IMR-90 (cell line): ENCODE measurements at regions not wholly inside any gene's neighbourhood (a gene's known extent, or its start where the extent isn't known, plus 50 kb on each side); places are given as distances from the start of the nearest gene placed in this dataset.

Experiments
- ATAC-seq: fragments of 200-7000 bp; cut with Tn5 transposase; 2 replicates; pipeline ENCODE4 v1.9.1; 2020; ENCODE audit warnings: low read depth, mild to moderate bottlenecking, moderate library complexity
- BruUV-seq: library from RNA; stranded (reverse); fragments of 400-500 nt; replicated peaks from 2 replicates; lab custom pipeline; 2021; lab: Mats Ljungman, UMichigan
- CTCF ChIA-PET: fragments of 300-600 bp; formaldehyde crosslinking; extraction: SDS; loops from one replicate; lab custom pipeline; 2021; ENCODE audit warnings: antibody characterized with exemption; lab: Yijun Ruan, JAX
- POLR2A ChIA-PET: fragments of 300-600 bp; sonication (Branson Sonifier 250); formaldehyde crosslinking; loops from one replicate; lab custom pipeline; 2022; ENCODE audit warnings: antibody characterized with exemption; ENCODE audit not compliant: unreplicated experiment; lab: Charles Lee
- DNase-seq: peaks from one replicate; pipeline ENCODE4 v3.0.0; 2013
- H2AFZ ChIP-seq: replicated peaks from 2 replicates; pipeline ENCODE3; 2013; ENCODE audit warnings: low read length, mild to moderate bottlenecking; ENCODE audit not compliant: poor library complexity
- H2AK5ac ChIP-seq: 2 replicates; pipeline ENCODE4 v1.6.1; 2013; ENCODE audit warnings: low read depth, low read length, inconsistent platforms
- H2AK9ac ChIP-seq: replicated peaks from 2 replicates; pipeline ENCODE3; 2013; ENCODE audit warnings: mild to moderate bottlenecking, low read depth, low read length, moderate library complexity; ENCODE audit not compliant: poor library complexity
- H2BK120ac ChIP-seq: 2 replicates; pipeline ENCODE4 v1.6.1; 2013; ENCODE audit warnings: low read depth, low read length, inconsistent platforms
- H2BK15ac ChIP-seq: 3 replicates; pipeline ENCODE4 v1.6.1; 2013; ENCODE audit warnings: low read depth, low read length, inconsistent platforms
- H2BK20ac ChIP-seq: 2 replicates; pipeline ENCODE4 v1.6.1; 2013; ENCODE audit warnings: low read depth, mild to moderate bottlenecking, inconsistent platforms, low read length, moderate library complexity
- H2BK5ac ChIP-seq: 2 replicates; pipeline ENCODE4 v1.6.1; 2013; ENCODE audit warnings: mild to moderate bottlenecking, low read depth, low read length, inconsistent platforms; ENCODE audit not compliant: poor library complexity, severe bottlenecking
- H3K14ac ChIP-seq: replicated peaks from 2 replicates; pipeline ENCODE4 v1.6.1; 2013; ENCODE audit warnings: low read depth, low read length, inconsistent platforms
- H3K18ac ChIP-seq: 2 replicates; pipeline ENCODE4 v1.6.1; 2013; ENCODE audit warnings: low read depth, low read length, control low read depth
- H3K23ac ChIP-seq: 2 replicates; pipeline ENCODE4 v1.6.1; 2013; ENCODE audit warnings: low read depth, low read length, inconsistent platforms
- H3K27ac ChIP-seq: 2 replicates; pipeline ENCODE4 v1.5.1; 2013; ENCODE audit warnings: mild to moderate bottlenecking, control low read depth, low read length; ENCODE audit not compliant: insufficient read depth
- H3K27me3 ChIP-seq: 2 replicates; pipeline ENCODE4 v1.6.1; 2013; ENCODE audit warnings: low read length; ENCODE audit not compliant: control insufficient read depth, insufficient read depth
- H3K36me3 ChIP-seq: 2 replicates; pipeline ENCODE4 v1.6.1; 2013; ENCODE audit warnings: low read length, mixed read lengths; ENCODE audit not compliant: control insufficient read depth, insufficient read depth
- H3K4ac ChIP-seq: 2 replicates; pipeline ENCODE4 v1.6.1; 2013; ENCODE audit warnings: low read depth, low read length, inconsistent platforms
- H3K4me1 ChIP-seq: 2 replicates; pipeline ENCODE4 v1.6.1; 2013; ENCODE audit warnings: low read length, mixed read lengths; ENCODE audit not compliant: control insufficient read depth, insufficient read depth
- H3K4me2 ChIP-seq: 2 replicates; pipeline ENCODE4 v1.6.1; 2013; ENCODE audit warnings: low read depth, mild to moderate bottlenecking, control low read depth, low read length, moderate library complexity
- H3K4me3 ChIP-seq: 2 replicates; pipeline ENCODE4 v1.5.1; 2013; ENCODE audit warnings: low read depth, mild to moderate bottlenecking, control low read depth, low read length, moderate library complexity; ENCODE audit not compliant: insufficient read depth
- H3K56ac ChIP-seq: 2 replicates; pipeline ENCODE4 v1.6.1; 2013; ENCODE audit warnings: low read length, inconsistent platforms; ENCODE audit not compliant: insufficient read depth; ENCODE audit errors: extremely low read depth
- H3K79me1 ChIP-seq, 2 experiments: 2 replicates each; pipeline ENCODE4 v1.6.1; 2013; ENCODE audit warnings: low read length in 2 of 2, inconsistent platforms in 1 of 2, low read depth in 1 of 2
- H3K9ac ChIP-seq: 2 replicates; pipeline ENCODE4 v1.6.1; 2013; ENCODE audit warnings: low read depth, low read length, control low read depth
- H3K9me1 ChIP-seq: 2 replicates; pipeline ENCODE4 v1.6.1; 2013; ENCODE audit warnings: low read length, inconsistent platforms; ENCODE audit not compliant: insufficient read depth
- H3K9me3 ChIP-seq: 2 replicates; pipeline ENCODE4 v1.6.1; 2013; ENCODE audit warnings: low read length; ENCODE audit not compliant: control insufficient read depth, insufficient read depth
- H4K20me1 ChIP-seq: 2 replicates; pipeline ENCODE4 v1.6.1; 2013; ENCODE audit warnings: low read length, inconsistent platforms; ENCODE audit not compliant: insufficient read depth
- H4K5ac ChIP-seq: 2 replicates; pipeline ENCODE4 v1.6.1; 2013; ENCODE audit warnings: mild to moderate bottlenecking, low read depth, low read length, control low read depth
- H4K8ac ChIP-seq, 2 experiments: 2 replicates each; pipeline ENCODE4 v1.6.1; 2013; ENCODE audit warnings: low read depth in 2 of 2, low read length in 2 of 2, control low read depth in 1 of 2, inconsistent platforms in 1 of 2
- H4K91ac ChIP-seq: 2 replicates; pipeline ENCODE4 v1.6.1; 2013; ENCODE audit warnings: low read depth, low read length, inconsistent platforms; ENCODE audit not compliant: insufficient read depth
- BHLHE40 ChIP-seq: fragments of 150-350 bp; IDR thresholded peaks from 2 replicates; pipeline ENCODE4 v1.6.1; 2016; ENCODE audit warnings: mild to moderate bottlenecking, low read depth, low read length
- CEBPB ChIP-seq: IDR thresholded peaks from 2 replicates; pipeline ENCODE4 v1.6.1; 2012; ENCODE audit warnings: low read depth, low read length, improper control_type of control experiment
- CHD1 ChIP-seq: IDR thresholded peaks from 2 replicates; pipeline ENCODE4 v1.6.1; 2012; ENCODE audit warnings: low read depth, low read length, improper control_type of control experiment
- CTCF ChIP-seq: conservative IDR thresholded peaks from 2 replicates; pipeline ENCODE4 v1.5.1; 2012; ENCODE audit warnings: mild to moderate bottlenecking, low read depth, low read length, improper control_type of control experiment
- ELK1 ChIP-seq: fragments of 150-350 bp; IDR thresholded peaks from 2 replicates; pipeline ENCODE4 v1.6.1; 2016; ENCODE audit warnings: low read depth, mild to moderate bottlenecking, low read length, moderate library complexity, borderline replicate concordance
- FOS ChIP-seq: fragments of 150-350 bp; IDR thresholded peaks from 2 replicates; pipeline ENCODE4 v1.6.1; 2016; ENCODE audit warnings: low read depth, low read length
- MAFK ChIP-seq: IDR thresholded peaks from 2 replicates; pipeline ENCODE4 v1.6.1; 2012; ENCODE audit warnings: low read depth, low read length, improper control_type of control experiment
- MAZ ChIP-seq: IDR thresholded peaks from 2 replicates; pipeline ENCODE4 v1.6.1; 2012; ENCODE audit warnings: low read depth, mild to moderate bottlenecking, low read length, improper control_type of control experiment, moderate library complexity, borderline replicate concordance
- MXI1 ChIP-seq: IDR thresholded peaks from 2 replicates; pipeline ENCODE4 v1.6.1; 2012; ENCODE audit warnings: low read depth, mild to moderate bottlenecking, low read length, moderate library complexity, borderline replicate concordance
- NFE2L2 ChIP-seq: fragments of 150-350 bp; IDR thresholded peaks from 2 replicates; pipeline ENCODE4 v1.6.1; 2016; ENCODE audit warnings: low read depth, mild to moderate bottlenecking, low read length
- POLR2A ChIP-seq: IDR thresholded peaks from 2 replicates; pipeline ENCODE4 v1.6.1; 2012; ENCODE audit warnings: mild to moderate bottlenecking, low read depth, low read length
- RAD21 ChIP-seq: IDR thresholded peaks from 2 replicates; pipeline ENCODE4 v1.6.1; 2012; ENCODE audit warnings: low read length, improper control_type of control experiment
- RCOR1 ChIP-seq: IDR thresholded peaks from 2 replicates; pipeline ENCODE4 v1.6.1; 2012; ENCODE audit warnings: mild to moderate bottlenecking, low read length, improper control_type of control experiment; ENCODE audit not compliant: insufficient replicate concordance
- RFX5 ChIP-seq: IDR thresholded peaks from 2 replicates; pipeline ENCODE4 v1.8.0; 2012; ENCODE audit warnings: low read depth, mild to moderate bottlenecking, low read length, moderate library complexity
- SMC3 ChIP-seq: fragments of 150-350 bp; IDR thresholded peaks from 2 replicates; pipeline ENCODE4 v1.6.1; 2016; ENCODE audit warnings: low read depth, mild to moderate bottlenecking, antibody characterized with exemption, low read length, moderate library complexity
- USF2 ChIP-seq: fragments of 150-350 bp; IDR thresholded peaks from 2 replicates; pipeline ENCODE4 v1.6.1; 2017; ENCODE audit warnings: mild to moderate bottlenecking, antibody characterized with exemption, low read length, low read depth
- dilution Hi-C: fragments of 300-500 bp; cut with HindIII; formaldehyde crosslinking; loops from one replicate; pipeline ENCODE4 v1.14.3; 2018; ENCODE audit warnings: low sequenced_read_pairs; ENCODE audit not compliant: unreplicated experiment
- in situ Hi-C: fragments of 300-500 bp; cut with MboI; formaldehyde crosslinking; loops from 3 replicates; pipeline ENCODE4 v1.14.3; 2019; ENCODE audit warnings: low sequenced_read_pairs, inconsistent platforms, mixed read lengths
- intact Hi-C: fragments of 100-400 bp; cut with micrococcal nuclease; formaldehyde crosslinking; loops from 2 replicates; pipeline ENCODE4 v1.10.0; 2022

DNA sequence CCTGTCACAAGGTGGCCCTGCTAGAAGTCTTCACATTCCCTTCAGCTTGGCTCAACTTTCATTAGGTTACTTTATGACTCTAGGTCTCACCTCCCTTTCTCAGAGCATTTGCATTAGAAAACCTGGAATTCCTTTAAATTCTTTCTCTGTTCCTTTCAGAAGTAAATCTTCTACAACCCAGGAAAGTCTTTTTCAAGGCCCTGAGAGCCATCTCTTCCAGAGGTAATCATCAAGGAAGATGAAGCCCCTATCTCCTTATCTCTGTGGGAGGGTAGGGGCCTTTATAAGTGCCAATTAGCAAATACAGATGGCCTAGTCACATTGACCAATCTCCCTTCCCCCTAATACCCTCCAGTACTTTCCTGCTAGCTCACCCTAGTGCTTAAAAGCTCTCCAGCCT, 848.0 kb upstream of the FAM98A start:
- Histone ChIP-seq H4K5ac (no peak overlapping the region), H2AK5ac (no peak overlapping the region), H2AFZ (no peak overlapping the region), H2AK9ac (no peak overlapping the region), H3K4ac (no peak overlapping the region), H3K27ac (no peak overlapping the region), H4K8ac (no peak overlapping the region), H3K4me3 (no peak overlapping the region), H3K4me1 (no peaks in the 10 kb centered on the region), H4K20me1 (no peaks in the 10 kb centered on the region), H3K23ac (no peak overlapping the region), H2BK20ac (no peak overlapping the region), H3K56ac (no peak overlapping the region), H3K9ac (no peak overlapping the region), H3K9me1 (no peaks in the 10 kb centered on the region), H3K36me3 (no peaks in the 10 kb centered on the region), H3K4me2 (no peak overlapping the region), H3K79me1 (no peaks in the 10 kb centered on the region), H3K18ac (no peak overlapping the region), H2BK5ac (no peak overlapping the region), H3K9me3 (peaks cover 2% of the 10 kb centered on the region; the same call in 1 of the 2 replicates), H3K27me3 (no peaks in the 10 kb centered on the region), H4K91ac (no peak overlapping the region), H2BK15ac (no peak overlapping the region), H3K14ac (no peak overlapping the region), H2BK120ac (no peak overlapping the region)
- ATAC-seq (no peak), DNase-seq (no peak)
- TF ChIP-seq CEBPB (no peak), USF2 (no peak), BHLHE40 (no peak), ELK1 (no peak), RFX5 (no peak), CTCF (no peak), MAFK (no peak), FOS (no peak), POLR2A (no peak), RAD21 (no peak), RCOR1 (no peak), MXI1 (no peak), CHD1 (no peak), NFE2L2 (no peak), MAZ (no peak), SMC3 (no peak)
- ChIA-PET POLR2A (no interaction called here), CTCF (no interaction called here)
- intact Hi-C loops (no loop called here), dilution Hi-C loops (no loop called here), in situ Hi-C loops (no loop called here)
- BruUV-seq: no TSS peak
